HepG2 (cell line): ENCODE measurements at regions not wholly inside any gene's neighbourhood (a gene's known extent, or its start where the extent isn't known, plus 50 kb on each side); places are given as distances from the start of the nearest gene placed in this dataset.

Experiments used
- ATAC-seq: fragments of 200-7000 bp; cut with Tn5 transposase; 3 replicates; pipeline ENCODE4 v1.9.1; 2020; ENCODE audit warnings: mild to moderate bottlenecking, moderate library complexity
- BruUV-seq: library from RNA; stranded (reverse); fragments of 400-500 nt; replicated peaks from 2 replicates; lab custom pipeline; 2021; lab: Mats Ljungman, UMichigan
- CTCF ChIA-PET: fragments of 300-600 bp; formaldehyde crosslinking; extraction: SDS; loops from one replicate; lab custom pipeline; 2021; ENCODE audit warnings: low total read pairs, inconsistent platforms, low intra/inter-chr PET ratio; lab: Yijun Ruan, JAX
- POLR2A ChIA-PET: fragments of 350-600 bp; sonication (Branson Sonifier 250); formaldehyde crosslinking; loops from one replicate; lab custom pipeline; 2020; ENCODE audit warnings: antibody characterized with exemption, inconsistent platforms; lab: Yijun Ruan, JAX
- DNase-seq: peaks from one replicate; pipeline ENCODE4 v3.0.0-alpha.2; 2015; ENCODE audit warnings: low spot score
- FAIRE-seq: peaks from 3 replicates; lab custom pipeline; 2011; peaks lifted over from hg19 to GRCh38; lab: Jason Lieb, UNC
- H2AFZ ChIP-seq: one replicate; pipeline ENCODE4 v1.6.1; 2011; ENCODE audit warnings: low read length, inconsistent platforms
- H3K27ac ChIP-seq: fragments of 300-600 bp; 3 replicates; pipeline ENCODE4 v1.8.0; 2011; ENCODE audit warnings: mixed run types, mild to moderate bottlenecking, mixed read lengths, low read length, inconsistent platforms; ENCODE audit not compliant: insufficient read depth; ENCODE audit errors: extremely low read length
- H3K27me3 ChIP-seq, 2 experiments: fragments of 200-600 bp in 1 of 2; 2 replicates in 1 of 2; 3 replicates in 1 of 2; pipeline versions ENCODE4 v1.6.0 to v1.8.0; 2011; ENCODE audit warnings: low read length in 2 of 2, mild to moderate bottlenecking in 2 of 2, moderate library complexity in 2 of 2, inconsistent platforms in 1 of 2; ENCODE audit not compliant: insufficient read depth in 2 of 2, control insufficient read depth in 1 of 2
- H3K36me3 ChIP-seq, 2 experiments: fragments of 200-600 bp in 1 of 2; replicated peaks in 1 of 2; 2 replicates in 1 of 2; 3 replicates in 1 of 2; pipeline versions ENCODE4 v1.5.1 to v1.8.0; 2011; ENCODE audit warnings: low read length in 2 of 2, inconsistent platforms in 1 of 2; ENCODE audit not compliant: insufficient read depth in 2 of 2, control insufficient read depth in 1 of 2
- H3K4me1 ChIP-seq: 2 replicates; pipeline ENCODE4 v1.5.1; 2012; ENCODE audit warnings: low read length, inconsistent platforms; ENCODE audit not compliant: insufficient read depth
- H3K4me2 ChIP-seq: 2 replicates; pipeline ENCODE4 v1.6.0; 2011; ENCODE audit warnings: low read depth, low read length, inconsistent platforms
- H3K4me3 ChIP-seq, 3 experiments: fragments of 200-600 bp in 1 of 3; sonication (generic), shearing (Covaris generic) in 1 of 3; replicated peaks in 1 of 3; 2 replicates each; pipeline ENCODE4 v1.5.1; 2011 to 2016; ENCODE audit warnings: low read length in 3 of 3, inconsistent platforms in 2 of 3, low read depth in 2 of 3, mild to moderate bottlenecking in 2 of 3, control low read depth in 1 of 3, mixed read lengths in 1 of 3; ENCODE audit not compliant: insufficient read depth in 1 of 3
- H3K79me2 ChIP-seq: one replicate; pipeline ENCODE4 v1.6.1; 2011; ENCODE audit warnings: low read length, inconsistent platforms; ENCODE audit not compliant: insufficient read depth
- H3K9ac ChIP-seq: 2 replicates; pipeline ENCODE4 v1.6.0; 2011; ENCODE audit warnings: mild to moderate bottlenecking, low read depth, low read length, inconsistent platforms; ENCODE audit not compliant: insufficient read depth
- H3K9me3 ChIP-seq: 2 replicates; pipeline ENCODE4 v1.5.1; 2012; ENCODE audit warnings: mild to moderate bottlenecking, low read length
- H4K20me1 ChIP-seq: 2 replicates; pipeline ENCODE4 v1.6.0; 2011; ENCODE audit warnings: inconsistent platforms, mild to moderate bottlenecking, low read length, moderate library complexity; ENCODE audit not compliant: insufficient read depth
- EEA1 ChIP-seq: sonication (generic); formaldehyde crosslinking; IDR thresholded peaks from 2 replicates; pipeline ENCODE4 v1.5.1; 2020; ENCODE audit warnings: mild to moderate bottlenecking, missing genetic modification reagents, borderline replicate concordance
- ELK4 ChIP-seq: sonication (generic); formaldehyde crosslinking; IDR thresholded peaks from 2 replicates; pipeline ENCODE4 v1.9.0; 2021; ENCODE audit warnings: missing genetic modification reagents, borderline replicate concordance
- ETV5 ChIP-seq: IDR thresholded peaks from 2 replicates; pipeline ENCODE4 v1.6.1; 2018; ENCODE audit warnings: missing biosample characterization, missing genetic modification reagents, inconsistent platforms, borderline replicate concordance
- FOXA3 ChIP-seq: IDR thresholded peaks from 2 replicates; pipeline ENCODE4 v1.6.1; 2016; ENCODE audit warnings: missing genetic modification reagents, missing compliant biosample characterization
- IRF9 ChIP-seq: sonication (generic); formaldehyde crosslinking; IDR thresholded peaks from 2 replicates; pipeline ENCODE4 v1.8.0; 2022; ENCODE audit warnings: missing genetic modification reagents, mild to moderate bottlenecking, borderline replicate concordance
- KAT8 ChIP-seq: IDR thresholded peaks from 2 replicates; pipeline ENCODE4 v1.6.1; 2016; ENCODE audit warnings: missing genetic modification reagents, missing compliant biosample characterization
- MAFK ChIP-seq, 2 experiments: IDR thresholded peaks in 1 of 2; conservative IDR thresholded peaks in 1 of 2; 2 replicates each; pipeline ENCODE4 v1.6.1; 2011; ENCODE audit warnings: improper control_type of control experiment in 2 of 2, low read length in 2 of 2
- POGZ ChIP-seq: sonication (generic); formaldehyde crosslinking; IDR thresholded peaks from 2 replicates; pipeline ENCODE4 v1.4.0; 2020; ENCODE audit warnings: mild to moderate bottlenecking, missing genetic modification reagents
- RCOR2 ChIP-seq: IDR thresholded peaks from 2 replicates; pipeline ENCODE4 v1.6.1; 2016; ENCODE audit warnings: missing biosample characterization, missing genetic modification reagents
- STAG1 ChIP-seq: sonication (generic); formaldehyde crosslinking; IDR thresholded peaks from 2 replicates; pipeline ENCODE4 v1.4.0; 2020; ENCODE audit warnings: missing genetic modification reagents
- ZNF484 ChIP-seq: sonication (generic); formaldehyde crosslinking; IDR thresholded peaks from 2 replicates; pipeline ENCODE4 v1.5.1; 2020; ENCODE audit warnings: mild to moderate bottlenecking, low read depth, missing genetic modification reagents, borderline replicate concordance
- whole genome bisulfite sequencing: methylation state at CpG from one replicate; pipeline ENCODE4 v1.1.6; 2017; ENCODE audit warnings: low lambda C conversion rate; 5-methylcytosine and 5-hydroxymethylcytosine counted together
- in situ Hi-C: cut with HindIII; loops from 2 replicates; pipeline ENCODE4 v1.10.0; 2017; ENCODE audit warnings: low pct_unique_long_range_greater_than_20kb; ENCODE audit not compliant: extremely low pct_ligation_motif_present
- intact Hi-C: fragments of 100-400 bp; cut with micrococcal nuclease; formaldehyde crosslinking; loops from one replicate; pipeline ENCODE4 v1.10.0; 2022; ENCODE audit not compliant: unreplicated experiment
- TF ChIP-seq, protein P1 (sequence below): sonication (generic); formaldehyde crosslinking; IDR thresholded peaks from 2 replicates; pipeline ENCODE4 v1.8.1; 2023; ENCODE audit warnings: missing genetic modification reagents, mild to moderate bottlenecking, borderline replicate concordance
- TF ChIP-seq, protein P2 (sequence below): sonication (generic); formaldehyde crosslinking; IDR thresholded peaks from 2 replicates; pipeline ENCODE4 v1.4.0; 2020; ENCODE audit warnings: mild to moderate bottlenecking, missing genetic modification reagents
- TF ChIP-seq, protein P3 (sequence below): sonication (generic); formaldehyde crosslinking; IDR thresholded peaks from 2 replicates; pipeline ENCODE4 v1.4.0; 2020; ENCODE audit warnings: missing genetic modification reagents

- Histone ChIP-seq H3K4me1 (peaks cover 15% of the 10 kb centered on the region), H4K20me1 (no peaks in the 10 kb centered on the region), H3K79me2 (no peaks in the 10 kb centered on the region), H3K27me3 (no peaks in the 10 kb centered on the region), H2AFZ (no peak overlapping the region), H3K36me3 (no peaks in the 10 kb centered on the region), H3K9ac (no peak overlapping the region), H3K4me2 (no peak overlapping the region), H3K9me3 (no peaks in the 10 kb centered on the region), H3K27ac (no peak overlapping the region), H3K4me3 (no peak overlapping the region)
- no peak for ATAC-seq
- no peak for DNase-seq
- in situ Hi-C loops = no loop called here
- FAIRE-seq = no peak
- TF ChIP-seq STAG1 (peak; percentile 32), KAT8 (CRISPR knock-in tag) (no peak)
- WGBS = 33% methylated on average over 3 of the region's 3 CpGs
- no TSS peak for BruUV-seq
- CTCF ChIA-PET = no interaction called here
- POLR2A ChIA-PET = no interaction called here
- intact Hi-C loops = no loop called here
These were observed 286.5 kb upstream of the MARCKS start for GRCh38 chr6:113570641-113571040.

GRCh38 chr6:113574147-113574546 is 283.0 kb upstream of the MARCKS start:
- no peak overlapping the region for H3K4me3 ChIP-seq
- BruUV-seq = no TSS peak
- no peaks in the 10 kb centered on the region for H3K79me2 ChIP-seq
- under 1% methylated on average over 4 of the region's 4 CpGs for WGBS
- no peak overlapping the region for H3K27ac ChIP-seq
- ATAC-seq = no peak
- ChIA-PET POLR2A (no interaction called here), CTCF (no interaction called here)
- peaks cover 15% of the 10 kb centered on the region for H3K4me1 ChIP-seq
- no peak overlapping the region for H2AFZ ChIP-seq
- in situ Hi-C loops = no loop called here
- FAIRE-seq = no peak
- peaks cover 7% of the 10 kb centered on the region for H3K9me3 ChIP-seq
- no peaks in the 10 kb centered on the region for H4K20me1 ChIP-seq
- intact Hi-C loops = no loop called here
- H3K4me2 ChIP-seq = no peak overlapping the region
- DNase-seq = peak; percentile 27
- H3K36me3 ChIP-seq = no peaks in the 10 kb centered on the region
- H3K9ac ChIP-seq = no peak overlapping the region
- H3K27me3 ChIP-seq = no peaks in the 10 kb centered on the region; a peak in 1 of 5 replicates
- peak; percentile 39; the same call in 1 of the 2 replicates for TF ChIP-seq POGZ (CRISPR knock-in tag)
- TF ChIP-seq, protein P1, sequence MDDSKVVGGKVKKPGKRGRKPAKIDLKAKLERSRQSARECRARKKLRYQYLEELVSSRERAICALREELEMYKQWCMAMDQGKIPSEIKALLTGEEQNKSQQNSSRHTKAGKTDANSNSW (CRISPR knock-in tag) = no peak
- TF ChIP-seq, protein P2, sequence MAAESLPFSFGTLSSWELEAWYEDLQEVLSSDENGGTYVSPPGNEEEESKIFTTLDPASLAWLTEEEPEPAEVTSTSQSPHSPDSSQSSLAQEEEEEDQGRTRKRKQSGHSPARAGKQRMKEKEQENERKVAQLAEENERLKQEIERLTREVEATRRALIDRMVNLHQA (CRISPR knock-in tag) = no peak
- 0 out of 2 replicates have a peak, but pooled peaks have one; percentile 8 for TF ChIP-seq FOXA3 (CRISPR knock-in tag)
- TF ChIP-seq ETV5 (CRISPR knock-in tag) = no peak
- no peak for TF ChIP-seq MAFK (conservative IDR thresholded peaks at IDR 0.05 in 1 of 2, IDR thresholded peaks at IDR 0.05 in 1 of 2; ENCODE audit: low read length in 2 of 2)
- TF ChIP-seq, protein P3, sequence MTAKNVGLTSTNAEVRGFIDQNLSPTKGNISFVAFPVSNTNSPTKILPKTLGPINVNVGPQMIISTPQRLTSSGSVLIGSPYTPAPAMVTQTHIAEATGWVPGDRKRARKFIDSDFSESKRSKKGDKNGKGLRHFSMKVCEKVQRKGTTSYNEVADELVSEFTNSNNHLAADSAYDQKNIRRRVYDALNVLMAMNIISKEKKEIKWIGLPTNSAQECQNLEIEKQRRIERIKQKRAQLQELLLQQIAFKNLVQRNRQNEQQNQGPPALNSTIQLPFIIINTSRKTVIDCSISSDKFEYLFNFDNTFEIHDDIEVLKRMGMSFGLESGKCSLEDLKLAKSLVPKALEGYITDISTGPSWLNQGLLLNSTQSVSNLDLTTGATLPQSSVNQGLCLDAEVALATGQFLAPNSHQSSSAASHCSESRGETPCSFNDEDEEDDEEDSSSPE (CRISPR knock-in tag) = no peak
- no peak for TF ChIP-seq EEA1 (CRISPR knock-in tag)
- no peak for TF ChIP-seq ZNF484
- TF ChIP-seq IRF9 (CRISPR knock-in tag) = no peak
- TF ChIP-seq ELK4 (CRISPR knock-in tag) = no peak
- TF ChIP-seq RCOR2 (CRISPR knock-in tag) = no peak
